ENCODE measurements at regions not wholly inside any gene's neighbourhood (a gene's known extent, or its start where the extent isn't known, plus 50 kb on each side); places are given as distances from the start of the nearest gene placed in this dataset.

DNA sequence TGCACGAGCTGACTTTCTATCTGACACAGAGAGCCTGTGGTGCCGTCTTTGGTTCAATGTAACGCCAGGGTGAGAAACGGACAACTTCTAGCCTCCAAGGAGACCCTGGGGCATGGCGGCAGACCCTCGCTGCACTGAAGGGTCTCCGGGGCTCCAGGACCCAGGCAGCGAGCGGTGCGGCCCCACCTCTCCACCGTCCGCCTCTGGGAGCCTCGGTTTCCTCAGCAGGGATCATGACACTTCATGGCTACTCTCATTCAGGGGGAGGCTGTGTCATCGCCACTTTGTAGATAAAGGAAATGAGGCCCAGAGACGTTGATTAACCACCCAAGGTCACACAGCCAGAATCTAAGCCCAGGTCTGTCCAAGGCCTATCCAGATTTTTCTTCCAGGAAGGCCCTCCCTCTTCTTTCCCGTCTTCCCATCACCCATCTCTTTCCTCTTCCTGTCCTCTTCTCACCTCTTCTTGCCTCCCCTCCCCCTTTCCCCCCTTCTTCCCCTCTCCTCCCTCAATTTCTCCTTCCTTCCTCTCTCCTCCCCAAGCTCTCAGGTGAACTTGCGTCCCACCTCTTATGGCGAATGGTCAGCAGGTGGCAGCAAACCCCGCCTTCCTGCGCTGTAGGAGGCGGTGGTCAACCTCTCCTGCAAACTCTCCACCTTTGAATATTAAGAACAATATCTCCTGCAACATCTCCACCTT, 69.3 kb upstream of the HMX1 start:
- H3K4me3 ChIP-seq (replicated peaks in 1 of 2; ENCODE audit: low read depth in 2 of 2, low read length in 2 of 2), result no peak overlapping the region
- TF ChIP-seq, protein P1, sequence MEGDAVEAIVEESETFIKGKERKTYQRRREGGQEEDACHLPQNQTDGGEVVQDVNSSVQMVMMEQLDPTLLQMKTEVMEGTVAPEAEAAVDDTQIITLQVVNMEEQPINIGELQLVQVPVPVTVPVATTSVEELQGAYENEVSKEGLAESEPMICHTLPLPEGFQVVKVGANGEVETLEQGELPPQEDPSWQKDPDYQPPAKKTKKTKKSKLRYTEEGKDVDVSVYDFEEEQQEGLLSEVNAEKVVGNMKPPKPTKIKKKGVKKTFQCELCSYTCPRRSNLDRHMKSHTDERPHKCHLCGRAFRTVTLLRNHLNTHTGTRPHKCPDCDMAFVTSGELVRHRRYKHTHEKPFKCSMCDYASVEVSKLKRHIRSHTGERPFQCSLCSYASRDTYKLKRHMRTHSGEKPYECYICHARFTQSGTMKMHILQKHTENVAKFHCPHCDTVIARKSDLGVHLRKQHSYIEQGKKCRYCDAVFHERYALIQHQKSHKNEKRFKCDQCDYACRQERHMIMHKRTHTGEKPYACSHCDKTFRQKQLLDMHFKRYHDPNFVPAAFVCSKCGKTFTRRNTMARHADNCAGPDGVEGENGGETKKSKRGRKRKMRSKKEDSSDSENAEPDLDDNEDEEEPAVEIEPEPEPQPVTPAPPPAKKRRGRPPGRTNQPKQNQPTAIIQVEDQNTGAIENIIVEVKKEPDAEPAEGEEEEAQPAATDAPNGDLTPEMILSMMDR (IDR thresholded peaks at IDR 0.05; ENCODE audit: low read depth, low read length), result no peak
- no peak for DNase-seq (ENCODE audit: low read depth in 2 of 2)

DNA sequence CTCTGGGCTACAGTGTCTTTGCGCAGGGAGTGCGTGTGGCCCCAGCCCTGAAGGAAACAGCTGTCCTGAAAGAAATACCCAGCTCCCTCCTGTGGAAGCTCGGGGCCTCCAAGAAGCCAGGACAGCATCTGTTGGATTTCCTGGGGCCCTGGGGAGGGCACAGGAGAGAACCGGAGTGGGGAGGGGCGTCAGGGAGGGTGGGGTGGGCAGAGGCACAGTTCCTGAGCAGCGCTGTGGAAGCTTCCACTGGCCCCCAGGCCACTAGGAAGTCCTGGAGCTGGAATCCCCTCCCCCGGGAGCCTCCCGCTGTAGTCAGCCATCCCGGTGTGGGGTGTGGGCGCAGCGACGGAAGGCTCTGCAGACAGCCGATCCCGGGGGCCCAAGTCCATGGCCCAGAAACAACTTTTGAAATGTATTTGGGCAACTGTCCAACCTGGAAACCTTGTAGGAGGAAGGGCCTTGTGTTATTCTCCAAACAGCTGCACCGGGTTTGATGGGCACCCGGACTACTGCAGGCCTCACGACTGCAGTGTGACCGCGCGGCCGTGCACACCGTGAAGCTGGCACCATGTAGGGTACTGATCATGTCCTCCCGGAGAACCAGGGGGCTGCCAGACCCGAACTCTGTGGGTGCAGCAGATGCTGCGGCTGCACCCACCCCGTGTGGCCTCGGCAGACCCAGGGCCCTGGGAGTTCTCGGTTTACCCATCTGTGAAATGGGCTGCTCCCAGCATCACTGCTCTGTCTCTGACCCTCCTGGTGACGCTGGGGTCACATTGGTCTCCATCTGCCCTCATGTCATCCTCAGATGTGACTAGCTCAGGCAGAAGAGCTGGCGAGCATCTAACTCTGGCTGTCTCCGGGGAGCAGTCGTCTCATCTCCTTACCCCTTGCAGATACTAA, 68.5 kb upstream of the HMX1 start:
- TF ChIP-seq, protein P1 (IDR thresholded peaks at IDR 0.05; ENCODE audit: low read depth, low read length), result no peak
- H3K4me3 ChIP-seq (replicated peaks in 1 of 2; ENCODE audit: low read depth in 2 of 2, low read length in 2 of 2), result no peak overlapping the region
- no peak for DNase-seq (ENCODE audit: low read depth in 2 of 2)

DNA sequence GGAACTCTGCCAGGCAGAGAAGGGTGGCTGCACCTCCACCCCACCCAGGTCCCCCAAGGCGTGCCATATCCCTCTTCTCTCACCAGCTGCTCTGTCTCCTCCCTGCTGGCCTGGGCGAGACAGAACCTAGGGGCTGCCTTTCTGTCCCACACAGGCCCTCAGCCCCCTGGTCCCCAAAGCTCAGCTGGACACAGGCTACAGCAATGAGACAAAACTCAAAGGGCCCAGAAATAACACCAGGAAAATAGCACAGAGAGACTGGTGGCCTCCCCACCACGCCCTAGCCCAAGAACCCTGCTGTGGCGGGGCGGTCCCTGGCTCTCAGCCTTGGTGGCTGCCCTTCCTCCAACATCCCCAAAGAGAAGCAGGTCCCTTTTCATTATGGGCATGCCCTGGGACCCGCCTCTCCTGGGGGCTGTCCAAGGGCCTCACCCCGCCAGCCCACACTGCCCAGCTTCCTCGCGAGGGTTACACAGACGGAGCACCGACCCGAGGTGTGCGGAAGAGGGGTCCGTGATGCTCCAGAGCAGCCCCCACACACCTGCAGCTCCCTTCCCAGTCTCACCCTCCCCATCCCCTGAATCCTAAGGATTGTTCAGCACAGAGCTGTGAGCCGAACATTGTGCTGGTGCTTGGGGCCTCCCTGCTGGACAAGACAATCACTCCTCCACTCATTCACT, 67.7 kb upstream of the HMX1 start:
- TF ChIP-seq, protein P1 (IDR thresholded peaks at IDR 0.05; ENCODE audit: low read depth, low read length), result no peak
- no peak overlapping the region for H3K4me3 ChIP-seq (replicated peaks in 1 of 2; ENCODE audit: low read depth in 2 of 2, low read length in 2 of 2)
- DNase-seq (ENCODE audit: low read depth in 2 of 2), result no peak

DNA sequence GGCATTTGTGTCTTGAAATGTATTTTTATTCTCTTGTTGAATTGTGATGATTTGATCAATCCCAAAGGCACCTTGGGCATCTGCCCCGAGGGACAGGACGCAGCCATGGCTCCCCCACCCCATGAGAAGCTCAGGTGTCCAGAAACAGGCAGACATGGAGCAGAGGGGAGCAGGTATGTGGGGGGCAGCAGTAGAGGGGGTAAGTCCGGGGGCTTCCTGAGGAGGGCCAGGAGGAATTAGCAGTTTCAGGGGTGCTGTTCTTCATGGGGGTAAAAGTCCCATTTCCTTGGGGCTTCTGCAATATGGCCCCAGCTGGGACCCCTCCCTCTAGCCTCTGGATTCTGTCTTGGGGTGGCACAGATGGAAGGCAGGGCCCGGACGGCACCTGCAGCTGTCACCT, 67.0 kb upstream of the HMX1 start:
- H3K4me3 ChIP-seq (replicated peaks in 1 of 2; ENCODE audit: low read depth in 2 of 2, low read length in 2 of 2), result no peak overlapping the region
- DNase-seq (ENCODE audit: low read depth in 2 of 2), result no peak
- TF ChIP-seq, protein P1 (IDR thresholded peaks at IDR 0.05; ENCODE audit: low read depth, low read length), result no peak

DNA sequence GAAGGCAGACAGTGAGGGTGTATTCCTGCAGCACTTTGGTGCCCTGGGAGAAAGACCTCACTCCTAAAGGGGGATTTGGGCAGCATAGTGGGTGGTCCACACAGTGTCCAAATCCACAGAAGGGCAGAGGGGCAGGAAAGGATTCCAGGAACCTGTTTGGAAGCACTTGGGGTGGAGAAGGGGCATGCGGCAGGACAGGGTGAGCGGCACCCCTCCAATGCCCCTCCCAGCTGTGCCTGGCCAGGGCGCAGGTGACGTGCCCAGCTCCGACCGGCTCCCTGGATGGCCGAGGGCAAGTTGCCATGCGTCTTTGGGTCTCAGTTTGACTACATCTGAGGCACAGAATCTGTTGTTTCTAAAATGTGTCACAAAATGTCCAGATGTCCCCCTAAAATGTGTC, 66.5 kb upstream of the HMX1 start:
- no peak overlapping the region for H3K4me3 ChIP-seq (replicated peaks in 1 of 2; ENCODE audit: low read depth in 2 of 2, low read length in 2 of 2)
- TF ChIP-seq, protein P1 (IDR thresholded peaks at IDR 0.05; ENCODE audit: low read depth, low read length), result no peak
- DNase-seq (ENCODE audit: low read depth in 2 of 2), result no peak

DNA sequence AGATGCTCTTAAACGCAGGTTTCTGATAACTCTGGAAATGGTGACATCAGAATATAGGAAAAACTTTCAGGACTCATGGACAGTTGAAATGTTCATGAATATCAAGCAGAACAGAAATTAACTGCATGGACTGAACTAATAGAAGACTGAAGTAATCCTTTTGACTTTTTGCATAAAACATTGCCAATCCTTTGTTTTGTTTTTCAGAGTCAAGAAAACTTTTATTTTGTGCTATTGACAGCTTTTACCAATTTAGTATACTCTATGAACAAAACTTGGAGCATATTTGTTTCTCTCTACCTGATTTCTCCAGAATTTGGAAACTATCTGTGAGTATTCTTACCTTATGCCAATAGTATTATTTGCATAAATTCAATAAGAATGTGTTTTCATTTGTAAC, 61.2 kb upstream of the HMX1 start:
- H3K4me3 ChIP-seq (replicated peaks in 1 of 2; ENCODE audit: low read depth in 2 of 2, low read length in 2 of 2), result no peak overlapping the region
- DNase-seq (ENCODE audit: low read depth in 2 of 2), result no peak
- TF ChIP-seq, protein P1 (IDR thresholded peaks at IDR 0.05; ENCODE audit: low read depth, low read length), result no peak
